ENCODE measurements at regions not wholly inside any gene's neighbourhood (a gene's known extent, or its start where the extent isn't known, plus 50 kb on each side); places are given as distances from the start of the nearest gene placed in this dataset.

- TF ChIP-seq BRCA1 (IDR thresholded peaks at IDR 0.05; ENCODE audit: low read depth, low read length) (no peak), IKZF2 (IDR thresholded peaks at IDR 0.05) (no peak)
These were observed 535.9 kb downstream of the IQCM start for GRCh38 chr4:149279776-149280175.

Measured in GM12878 (cell line).